Coronary artery (tissue), 2 donors: ENCODE measurements at regions not wholly inside any gene's neighbourhood (a gene's known extent, or its start where the extent isn't known, plus 50 kb on each side); places are given as distances from the start of the nearest gene placed in this dataset.

ENCODE experiments used
- DNase-seq: peaks from one replicate; pipeline ENCODE4 v3.0.0-alpha.2; 2017; ENCODE audit warnings: low spot score
- H3K27ac ChIP-seq, 2 donors: fragments of 200-600 bp; sonication (generic); one replicate each; pipeline ENCODE4 v1.5.1; 2016 to 2019
- H3K4me3 ChIP-seq: fragments of 200-600 bp; sonication (generic); 2 replicates; pipeline ENCODE4 v1.5.1; 2016; ENCODE audit warnings: mild to moderate bottlenecking, moderate library complexity
- TF ChIP-seq, protein P1 (sequence below): fragments of 200-600 bp; sonication (generic); IDR thresholded peaks from one replicate; pipeline ENCODE4 v1.5.1; 2019; ENCODE audit warnings: antibody characterized with exemption

DNA sequence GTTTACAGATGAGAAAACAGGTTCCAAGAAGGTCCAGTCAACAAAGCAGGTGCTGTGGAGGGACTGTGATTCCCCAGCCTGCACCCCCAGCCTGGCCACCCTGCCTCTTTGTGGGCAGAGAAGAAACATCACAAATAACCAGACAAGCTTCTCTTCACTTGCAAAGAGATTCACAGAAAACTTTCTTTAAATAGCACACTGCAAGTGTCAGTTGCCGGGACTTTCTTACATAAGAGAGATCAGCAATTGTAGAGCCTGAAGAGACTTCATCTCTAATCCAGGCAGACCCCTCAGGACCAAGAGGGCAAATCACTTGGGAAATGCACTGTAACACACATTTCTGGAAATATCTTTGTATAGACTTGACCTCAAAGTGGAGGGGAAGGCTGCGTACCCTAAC lies 207.9 kb upstream of the CHRNA7 start:
- H3K4me3 ChIP-seq, result no peak overlapping the region
- DNase-seq, result no peak
- no peak overlapping the region for H3K27ac ChIP-seq
- TF ChIP-seq, protein P1, sequence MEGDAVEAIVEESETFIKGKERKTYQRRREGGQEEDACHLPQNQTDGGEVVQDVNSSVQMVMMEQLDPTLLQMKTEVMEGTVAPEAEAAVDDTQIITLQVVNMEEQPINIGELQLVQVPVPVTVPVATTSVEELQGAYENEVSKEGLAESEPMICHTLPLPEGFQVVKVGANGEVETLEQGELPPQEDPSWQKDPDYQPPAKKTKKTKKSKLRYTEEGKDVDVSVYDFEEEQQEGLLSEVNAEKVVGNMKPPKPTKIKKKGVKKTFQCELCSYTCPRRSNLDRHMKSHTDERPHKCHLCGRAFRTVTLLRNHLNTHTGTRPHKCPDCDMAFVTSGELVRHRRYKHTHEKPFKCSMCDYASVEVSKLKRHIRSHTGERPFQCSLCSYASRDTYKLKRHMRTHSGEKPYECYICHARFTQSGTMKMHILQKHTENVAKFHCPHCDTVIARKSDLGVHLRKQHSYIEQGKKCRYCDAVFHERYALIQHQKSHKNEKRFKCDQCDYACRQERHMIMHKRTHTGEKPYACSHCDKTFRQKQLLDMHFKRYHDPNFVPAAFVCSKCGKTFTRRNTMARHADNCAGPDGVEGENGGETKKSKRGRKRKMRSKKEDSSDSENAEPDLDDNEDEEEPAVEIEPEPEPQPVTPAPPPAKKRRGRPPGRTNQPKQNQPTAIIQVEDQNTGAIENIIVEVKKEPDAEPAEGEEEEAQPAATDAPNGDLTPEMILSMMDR, result no peak

DNA sequence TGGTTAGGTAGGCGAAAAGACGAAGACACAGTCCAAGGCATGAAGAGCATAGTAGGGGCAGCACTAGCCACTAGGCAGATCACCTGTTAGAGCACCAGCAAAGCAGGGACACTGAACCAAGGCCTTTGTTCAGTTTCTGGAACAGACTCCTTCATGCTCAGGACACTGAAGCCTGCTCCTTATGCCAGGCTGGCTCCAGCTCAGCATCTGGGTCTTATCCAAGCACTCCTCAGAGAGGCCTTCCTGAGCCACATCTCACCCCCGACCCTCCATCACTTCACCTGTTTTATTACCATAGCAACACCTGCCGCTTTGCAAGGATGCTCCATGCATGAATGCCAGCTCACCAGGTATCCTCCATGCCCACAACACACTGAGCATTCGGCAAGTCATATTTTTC lies 206.3 kb upstream of the CHRNA7 start:
- TF ChIP-seq, protein P1, result no peak
- no peak for DNase-seq
- Histone ChIP-seq H3K4me3 (no peak overlapping the region), H3K27ac (no peak overlapping the region)

DNA sequence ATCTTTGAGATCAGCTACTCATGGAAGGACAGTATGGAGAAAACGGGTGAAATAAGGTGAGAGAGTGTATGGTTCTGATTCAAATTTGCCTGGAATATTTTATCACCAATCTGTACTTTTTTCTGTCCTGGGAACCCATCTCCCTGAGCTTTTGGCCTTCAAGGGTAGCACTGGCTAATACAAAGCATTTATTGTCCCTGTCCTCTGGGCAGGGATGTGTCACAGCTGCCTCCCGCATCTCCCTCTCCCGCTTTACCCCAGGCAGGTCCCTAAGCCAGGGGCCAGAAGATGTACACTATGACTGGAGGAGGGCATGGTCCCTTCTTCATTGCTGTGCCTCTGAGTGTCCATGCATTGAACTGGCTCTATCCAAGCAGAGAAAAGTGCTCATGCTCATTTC lies 201.7 kb upstream of the CHRNA7 start:
- Histone ChIP-seq H3K4me3 (no peak overlapping the region), H3K27ac (no peak overlapping the region)
- TF ChIP-seq, protein P1, result no peak
- DNase-seq, result no peak

DNA sequence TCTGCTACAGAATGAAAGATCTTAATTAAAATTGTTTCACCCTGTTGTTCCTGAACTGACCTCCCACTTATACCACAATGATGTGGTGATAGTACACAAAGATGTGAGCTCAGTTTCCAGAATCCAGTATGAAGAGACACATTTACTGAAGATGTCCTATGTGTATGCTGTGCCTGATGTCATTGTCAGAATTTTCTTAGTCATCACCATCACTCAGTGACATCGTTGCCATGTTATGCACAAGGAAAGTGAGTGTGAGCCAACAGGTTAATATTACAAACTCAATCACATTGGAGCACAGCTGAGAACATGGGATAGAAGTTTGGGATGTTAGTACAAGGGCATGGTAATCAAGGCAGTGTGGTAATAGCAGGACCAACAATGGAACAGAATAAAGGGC lies 199.7 kb upstream of the CHRNA7 start:
- no peak overlapping the region for H3K4me3 ChIP-seq
- TF ChIP-seq, protein P1, result no peak
- H3K27ac ChIP-seq, result no peak overlapping the region
- DNase-seq, result no peak

DNA sequence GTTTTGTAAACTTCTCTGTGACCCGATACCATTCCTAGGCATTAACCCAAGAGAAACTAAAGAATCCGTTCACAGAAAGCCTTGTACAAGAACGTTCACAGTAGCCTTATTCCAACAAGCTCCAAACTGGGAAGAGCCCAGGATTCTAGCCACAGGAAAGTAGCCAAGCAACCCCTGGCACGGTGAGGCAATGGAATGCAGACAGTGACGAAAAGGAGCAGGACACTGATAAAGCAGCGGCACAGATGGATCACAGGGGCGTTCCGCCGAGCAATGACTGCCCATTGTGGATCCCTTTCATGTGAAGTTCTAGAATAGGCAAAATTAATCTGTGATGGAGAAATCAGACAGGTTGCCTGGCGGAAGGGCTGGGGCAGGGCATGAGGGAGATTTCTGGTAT lies 198.7 kb upstream of the CHRNA7 start:
- Histone ChIP-seq H3K4me3 (no peak overlapping the region), H3K27ac (no peak overlapping the region)
- TF ChIP-seq, protein P1, result no peak
- no peak for DNase-seq

DNA sequence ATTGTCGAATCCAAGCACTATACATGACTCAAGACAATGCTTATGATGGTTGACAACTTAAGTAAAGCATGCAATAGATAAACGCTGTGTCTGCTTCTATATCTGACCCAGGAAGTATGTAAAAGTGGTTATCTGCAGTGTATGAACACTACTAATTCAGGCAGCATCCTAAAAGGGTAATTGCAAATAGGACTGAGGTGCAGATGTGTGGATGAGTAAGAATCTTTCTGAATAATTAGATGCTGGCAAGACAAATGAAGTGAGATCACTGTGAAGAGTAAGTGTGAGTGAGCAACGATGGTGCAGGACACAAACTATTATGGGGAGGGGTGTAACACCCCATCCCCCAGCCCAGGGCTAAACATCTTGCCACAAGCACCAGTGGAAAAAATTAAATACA lies 195.7 kb upstream of the CHRNA7 start:
- Histone ChIP-seq H3K27ac (no peak overlapping the region), H3K4me3 (no peak overlapping the region)
- TF ChIP-seq, protein P1, result no peak
- DNase-seq, result no peak

DNA sequence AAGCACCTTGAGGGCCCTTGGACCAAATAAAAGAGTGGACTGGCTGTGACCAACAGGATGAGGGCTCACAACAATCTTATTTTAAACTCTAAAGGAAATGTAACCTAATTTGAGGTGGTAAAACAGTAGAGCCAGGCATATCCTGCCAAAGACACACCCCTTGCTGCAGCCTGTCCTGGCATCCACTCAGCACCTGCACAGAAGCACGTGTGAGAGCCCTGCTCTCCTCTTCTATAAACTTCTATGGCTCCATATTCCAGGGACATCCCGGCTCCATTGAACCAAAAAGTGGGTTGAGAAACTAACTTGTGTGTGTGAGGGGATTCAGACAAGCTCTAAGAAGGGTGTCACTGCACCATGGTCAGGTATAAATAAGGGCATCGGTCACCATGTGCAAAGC lies 190.9 kb upstream of the CHRNA7 start:
- no peak overlapping the region for H3K4me3 ChIP-seq
- TF ChIP-seq, protein P1, result no peak
- no peak for DNase-seq
- no peak overlapping the region for H3K27ac ChIP-seq
